Adrenal gland (tissue), 5 donors: ENCODE measurements at regions not wholly inside any gene's neighbourhood (a gene's known extent, or its start where the extent isn't known, plus 50 kb on each side); places are given as distances from the start of the nearest gene placed in this dataset.

ENCODE experiments used
- POLR2A ChIP-seq, 2 donors: fragments of 450-650 bp; IDR thresholded peaks; one replicate each; pipeline ENCODE4 v1.6.1; 2017; ENCODE audit warnings: antibody characterized with exemption in 2 of 2, mild to moderate bottlenecking in 2 of 2, moderate library complexity in 1 of 2
- TF ChIP-seq, protein P1 (sequence below), 6 experiments: fragments of 450-650 bp in 4 of 6; fragments of 200-600 bp in 2 of 6; sonication (generic) in 1 of 6; IDR thresholded peaks; 1 replicate in 5 of 6; 2 replicates in 1 of 6; pipeline versions ENCODE4 v1.5.1 to v1.8.0; 2016 to 2021; ENCODE audit warnings: antibody characterized with exemption in 6 of 6, mild to moderate bottlenecking in 2 of 6, moderate library complexity in 1 of 6
- donor health status: DM: no; HTN: no; CAD: no.

DNA sequence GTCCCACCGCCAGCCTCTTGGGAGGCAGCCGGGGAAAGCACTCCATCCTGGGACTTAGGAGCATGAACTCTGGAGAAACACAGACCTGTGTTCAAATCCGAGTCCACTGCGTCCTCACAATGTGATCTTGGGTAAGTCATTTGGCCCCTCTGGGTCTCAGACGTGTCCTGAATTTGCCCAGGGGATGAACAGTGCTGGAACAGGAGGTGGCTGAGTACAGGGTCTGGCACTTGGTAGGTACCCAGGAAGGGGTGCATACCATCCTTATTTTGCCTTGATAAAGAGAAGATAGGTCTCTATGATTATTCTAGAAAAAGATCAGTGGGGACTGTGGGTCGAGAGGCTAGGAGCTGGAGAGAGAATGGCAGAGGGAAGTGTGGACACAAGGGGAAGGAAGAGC, 135.7 kb downstream of the FGF18 start:
- TF ChIP-seq, protein P1, sequence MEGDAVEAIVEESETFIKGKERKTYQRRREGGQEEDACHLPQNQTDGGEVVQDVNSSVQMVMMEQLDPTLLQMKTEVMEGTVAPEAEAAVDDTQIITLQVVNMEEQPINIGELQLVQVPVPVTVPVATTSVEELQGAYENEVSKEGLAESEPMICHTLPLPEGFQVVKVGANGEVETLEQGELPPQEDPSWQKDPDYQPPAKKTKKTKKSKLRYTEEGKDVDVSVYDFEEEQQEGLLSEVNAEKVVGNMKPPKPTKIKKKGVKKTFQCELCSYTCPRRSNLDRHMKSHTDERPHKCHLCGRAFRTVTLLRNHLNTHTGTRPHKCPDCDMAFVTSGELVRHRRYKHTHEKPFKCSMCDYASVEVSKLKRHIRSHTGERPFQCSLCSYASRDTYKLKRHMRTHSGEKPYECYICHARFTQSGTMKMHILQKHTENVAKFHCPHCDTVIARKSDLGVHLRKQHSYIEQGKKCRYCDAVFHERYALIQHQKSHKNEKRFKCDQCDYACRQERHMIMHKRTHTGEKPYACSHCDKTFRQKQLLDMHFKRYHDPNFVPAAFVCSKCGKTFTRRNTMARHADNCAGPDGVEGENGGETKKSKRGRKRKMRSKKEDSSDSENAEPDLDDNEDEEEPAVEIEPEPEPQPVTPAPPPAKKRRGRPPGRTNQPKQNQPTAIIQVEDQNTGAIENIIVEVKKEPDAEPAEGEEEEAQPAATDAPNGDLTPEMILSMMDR (IDR thresholded peaks at IDR 0.05): no peak
- no peak for TF ChIP-seq POLR2A (IDR thresholded peaks at IDR 0.05)
